ENCODE measurements at regions not wholly inside any gene's neighbourhood (a gene's known extent, or its start where the extent isn't known, plus 50 kb on each side); places are given as distances from the start of the nearest gene placed in this dataset.

- no peak for DNase-seq
Observed at GRCh38 chr1:91092503-91092902, 70.7 kb upstream of the ZNF644 start.

- DNase-seq = no peak
Observed at GRCh38 chr1:91091812-91092211, 70.0 kb upstream of the ZNF644 start.

DNA sequence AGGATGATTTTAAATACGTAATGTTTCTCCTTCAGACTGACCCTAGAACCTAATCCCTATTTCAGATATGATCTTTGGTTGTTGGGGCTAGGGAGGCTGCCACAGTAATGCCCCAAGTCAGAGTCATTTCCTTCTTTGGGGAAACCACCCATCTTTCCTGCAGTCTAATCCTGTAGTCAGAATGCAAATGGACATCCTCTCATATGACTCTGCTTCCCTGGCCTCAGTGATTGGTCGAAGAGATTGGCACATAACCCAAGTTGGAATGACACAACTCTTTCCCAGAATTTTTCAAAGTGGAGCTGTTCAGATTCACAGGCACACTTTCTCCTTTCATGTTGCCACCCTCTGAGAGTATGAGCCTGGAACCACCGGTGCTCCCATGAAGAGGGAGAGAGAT lies 58.8 kb upstream of the ZNF644 start:
- DNase-seq = no peak

GRCh38 chr1:91078859-91079258 lies 57.0 kb upstream of the ZNF644 start:
- no peak for DNase-seq

- no peak for DNase-seq
Observed at GRCh38 chr1:91076834-91077233, 55.0 kb upstream of the ZNF644 start.

GRCh38 chr1:91075233-91076135 lies 53.6 kb upstream of the ZNF644 start:
- DNase-seq = no peak

DNA sequence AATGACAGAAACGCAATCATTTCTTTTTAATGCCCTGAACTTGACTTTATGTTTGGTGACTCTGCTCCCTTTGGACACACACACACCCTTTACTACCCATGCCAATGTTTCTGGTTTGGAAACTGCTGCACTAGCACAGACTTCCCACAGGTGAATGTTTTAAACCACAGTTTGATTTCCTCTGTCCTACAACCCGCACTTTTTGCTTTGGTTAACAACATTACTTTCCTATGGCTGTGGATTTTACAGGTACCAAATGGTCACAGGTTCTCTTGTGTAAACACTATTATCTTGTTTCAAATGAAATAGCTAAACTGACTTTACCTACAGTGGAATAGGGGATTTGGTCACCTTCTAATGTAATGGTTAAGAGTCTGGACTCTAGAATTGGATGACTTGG lies 51.5 kb upstream of the ZNF644 start:
- no peak for DNase-seq

DNA sequence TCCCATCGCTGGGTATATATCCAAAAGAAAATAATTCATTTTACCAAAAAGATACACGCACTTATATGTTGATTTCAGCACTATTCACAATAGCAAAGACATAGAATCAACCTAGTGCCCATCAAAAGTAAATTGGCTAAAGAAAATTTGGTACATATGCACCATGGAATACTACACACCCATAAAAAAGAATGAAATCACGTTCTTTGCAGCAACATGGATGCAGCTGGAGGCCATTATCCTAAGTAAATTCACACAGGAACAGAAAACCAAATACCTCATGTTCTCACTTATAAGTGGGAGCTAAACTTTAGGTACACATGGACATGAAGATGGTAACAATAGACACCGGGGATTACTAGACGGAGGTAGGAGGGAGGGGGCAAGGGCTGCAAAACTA lies 50.0 kb upstream of the ZNF644 start:
- no peak for DNase-seq

Measured in CD4-positive, alpha-beta T cell treated with Interleukin-15 for 1 hour (primary cell).